Astrocyte (in vitro differentiated cells and primary cell): ENCODE measurements at regions not wholly inside any gene's neighbourhood (a gene's known extent, or its start where the extent isn't known, plus 50 kb on each side); places are given as distances from the start of the nearest gene placed in this dataset.

Experiments used
- CTCF ChIP-seq: IDR thresholded peaks from 2 replicates; pipeline ENCODE4 v1.5.1; 2011; ENCODE audit warnings: low read depth, mild to moderate bottlenecking, inconsistent platforms, low read length, moderate library complexity; ENCODE audit not compliant: insufficient read depth
- EZH2 ChIP-seq: IDR thresholded peaks from 2 replicates; pipeline ENCODE4 v1.6.1; 2012; ENCODE audit warnings: mild to moderate bottlenecking, low read length, inconsistent platforms; ENCODE audit not compliant: insufficient read depth

- TF ChIP-seq EZH2, result no peak
- no peak for TF ChIP-seq CTCF
These were observed 111.2 kb upstream of the TOP3B start for GRCh38 chr22:22093743-22094142.
